SK-N-SH (cell line): ENCODE measurements at regions not wholly inside any gene's neighbourhood (a gene's known extent, or its start where the extent isn't known, plus 50 kb on each side); places are given as distances from the start of the nearest gene placed in this dataset.
"Not testable (repeated sequence)": the region's sequence is repeated elsewhere in the genome, so short reads cannot be mapped to it uniquely, and the experiment has no call there.

Experiments used
- CTCF ChIA-PET: fragments of 300-600, 350-600 bp; formaldehyde crosslinking; extraction: SDS; loops from one replicate; lab custom pipeline; 2021; lab: Yijun Ruan, JAX
- POLR2A ChIA-PET: fragments of 350-600 bp; sonication (Branson Sonifier 250); formaldehyde crosslinking; extraction: SDS; loops from one replicate; lab custom pipeline; 2020; ENCODE audit warnings: antibody characterized with exemption, inconsistent platforms; lab: Yijun Ruan, JAX
- DNase-seq: peaks from one replicate; pipeline ENCODE4 v3.0.0; 2012
- H2AFZ ChIP-seq: fragments of 200-600 bp; sonication (generic); 2 replicates; pipeline ENCODE4 v1.8.1; 2016; ENCODE audit warnings: antibody characterized with exemption, mild to moderate bottlenecking, low read depth
- H3F3A ChIP-seq: fragments of 200-600 bp; sonication (generic); replicated peaks from 2 replicates; pipeline ENCODE3; 2016; ENCODE audit warnings: antibody characterized with exemption, mild to moderate bottlenecking; ENCODE audit not compliant: insufficient read depth
- H3K27ac ChIP-seq, 2 experiments: fragments of 200-500 bp in 1 of 2; fragments of 200-600 bp in 1 of 2; sonication (Bioruptor generic) in 1 of 2; sonication (generic), shearing (Covaris generic) in 1 of 2; 2 replicates each; pipeline versions ENCODE4 v1.5.1 to v1.6.1; 2014 to 2016; ENCODE audit warnings: low read depth in 2 of 2, inconsistent platforms in 1 of 2, low read length in 1 of 2, mild to moderate bottlenecking in 1 of 2, mixed read lengths in 1 of 2
- H3K27me3 ChIP-seq: fragments of 200-600 bp; sonication (generic), shearing (Covaris generic); 2 replicates; pipeline ENCODE4 v1.6.1; 2016; ENCODE audit warnings: mixed run types; ENCODE audit not compliant: insufficient read depth
- H3K36me3 ChIP-seq, 2 experiments: fragments of 200-500 bp in 1 of 2; fragments of 200-600 bp in 1 of 2; sonication (Bioruptor generic) in 1 of 2; sonication (generic) in 1 of 2; replicated peaks in 1 of 2; 2 replicates each; pipeline versions ENCODE3 to v1.5.1; 2014 to 2016; ENCODE audit warnings: low read length in 1 of 2, mild to moderate bottlenecking in 1 of 2; ENCODE audit not compliant: insufficient read depth in 2 of 2, control insufficient read depth in 1 of 2
- H3K4me1 ChIP-seq, 2 experiments: fragments of 200-500 bp in 1 of 2; fragments of 200-600 bp in 1 of 2; sonication (Bioruptor generic) in 1 of 2; sonication (generic), shearing (Covaris generic) in 1 of 2; 2 replicates each; pipeline versions ENCODE4 v1.5.1 to v1.6.1; 2014 to 2016; ENCODE audit warnings: low read depth in 1 of 2, low read length in 1 of 2, mixed run types in 1 of 2; ENCODE audit not compliant: insufficient read depth in 2 of 2, control insufficient read depth in 1 of 2
- H3K4me2 ChIP-seq: fragments of 200-600 bp; sonication (generic), shearing (Covaris generic); 2 replicates; pipeline ENCODE4 v1.6.1; 2017; ENCODE audit warnings: mixed run types
- H3K4me3 ChIP-seq, 2 experiments: fragments of 200-500 bp in 1 of 2; fragments of 200-600 bp in 1 of 2; sonication (Bioruptor generic) in 1 of 2; sonication (generic), shearing (Covaris generic) in 1 of 2; 2 replicates each; pipeline versions ENCODE4 v1.5.1 to v1.8.1; 2014 to 2016; ENCODE audit warnings: low read depth in 2 of 2, inconsistent platforms in 1 of 2, low read length in 1 of 2, mild to moderate bottlenecking in 1 of 2, mixed read lengths in 1 of 2, moderate library complexity in 1 of 2
- H3K79me2 ChIP-seq: fragments of 200-600 bp; sonication (generic); 2 replicates; pipeline ENCODE4 v1.8.1; 2017; ENCODE audit warnings: mild to moderate bottlenecking; ENCODE audit not compliant: insufficient read depth
- H3K9ac ChIP-seq: fragments of 200-600 bp; sonication (generic); 2 replicates; pipeline ENCODE4 v1.6.1; 2017; ENCODE audit warnings: mixed run types
- H3K9me2 ChIP-seq: fragments of 200-600 bp; sonication (generic); 2 replicates; pipeline ENCODE4 v1.6.1; 2017; ENCODE audit warnings: mixed run types
- H3K9me3 ChIP-seq: fragments of 200-600 bp; sonication (generic); 2 replicates; pipeline ENCODE4 v1.6.1; 2017; ENCODE audit warnings: mixed run types, mild to moderate bottlenecking, moderate library complexity
- H4K20me1 ChIP-seq: fragments of 200-600 bp; sonication (generic); 2 replicates; pipeline ENCODE4 v1.6.1; 2017; ENCODE audit warnings: mild to moderate bottlenecking, mixed run types; ENCODE audit not compliant: insufficient read depth
- CHD2 ChIP-seq: fragments of 150-350 bp; IDR thresholded peaks from 2 replicates; pipeline ENCODE4 v1.6.1; 2018; ENCODE audit warnings: low read length; ENCODE audit not compliant: partially characterized antibody
- FOXJ3 ChIP-seq: sonication (generic); formaldehyde crosslinking; IDR thresholded peaks from 2 replicates; pipeline ENCODE4 v1.5.1; 2020; ENCODE audit warnings: mild to moderate bottlenecking, missing genetic modification reagents
- GABPA ChIP-seq: IDR thresholded peaks from 2 replicates; pipeline ENCODE4 v1.4.0; 2012; ENCODE audit warnings: low read depth, mild to moderate bottlenecking
- GATA2 ChIP-seq: sonication (generic); formaldehyde crosslinking; IDR thresholded peaks from 2 replicates; pipeline ENCODE4 v1.5.0; 2020; ENCODE audit warnings: mild to moderate bottlenecking, missing genetic modification reagents
- JUND ChIP-seq: IDR thresholded peaks from 2 replicates; pipeline ENCODE4 v1.4.0; 2012
- MEF2A ChIP-seq: IDR thresholded peaks from 2 replicates; pipeline ENCODE4 v1.4.0; 2012; ENCODE audit warnings: low read depth, borderline replicate concordance
- MXI1 ChIP-seq: IDR thresholded peaks from 2 replicates; pipeline ENCODE4 v1.6.1; 2012; ENCODE audit warnings: mild to moderate bottlenecking, low read depth, low read length, improper control_type of control experiment
- NFIC ChIP-seq: IDR thresholded peaks from 2 replicates; pipeline ENCODE4 v1.4.0; 2012; ENCODE audit warnings: borderline replicate concordance
- NRF1 ChIP-seq: IDR thresholded peaks from 2 replicates; pipeline ENCODE4 v1.6.1; 2012; ENCODE audit warnings: low read depth, mild to moderate bottlenecking, low read length
- POLR2AphosphoS5 ChIP-seq: IDR thresholded peaks from 2 replicates; pipeline ENCODE4 v1.6.1; 2012; ENCODE audit warnings: low read depth, low read length
- RAD21 ChIP-seq: IDR thresholded peaks from 2 replicates; pipeline ENCODE4 v1.6.1; 2012; ENCODE audit warnings: mild to moderate bottlenecking, low read length
- RCOR1 ChIP-seq: fragments of 150-350 bp; IDR thresholded peaks from 2 replicates; pipeline ENCODE4 v1.6.1; 2017; ENCODE audit warnings: antibody characterized with exemption, low read length
- RFX5 ChIP-seq: IDR thresholded peaks from 2 replicates; pipeline ENCODE4 v1.6.1; 2012; ENCODE audit warnings: mild to moderate bottlenecking, improper control_type of control experiment, low read length
- RXRA ChIP-seq: IDR thresholded peaks from 2 replicates; pipeline ENCODE4 v1.4.0; 2012; ENCODE audit warnings: low read depth, mild to moderate bottlenecking, borderline replicate concordance
- SIN3A ChIP-seq: IDR thresholded peaks from 2 replicates; pipeline ENCODE4 v1.6.1; 2012; ENCODE audit warnings: low read depth, mild to moderate bottlenecking, low read length, moderate library complexity, borderline replicate concordance
- SMC3 ChIP-seq: IDR thresholded peaks from 2 replicates; pipeline ENCODE4 v1.6.1; 2012; ENCODE audit warnings: low read depth, low read length, improper control_type of control experiment
- TAF1 ChIP-seq: IDR thresholded peaks from 2 replicates; pipeline ENCODE4 v1.6.1; 2012; ENCODE audit warnings: low read depth, mild to moderate bottlenecking, low read length, moderate library complexity, borderline replicate concordance
- TCF12 ChIP-seq: IDR thresholded peaks from 2 replicates; pipeline ENCODE4 v1.4.0; 2012
- TEAD4 ChIP-seq: IDR thresholded peaks from 2 replicates; pipeline ENCODE4 v1.4.0; 2012; ENCODE audit warnings: mild to moderate bottlenecking, borderline replicate concordance; ENCODE audit not compliant: insufficient read depth
- YY1 ChIP-seq: IDR thresholded peaks from 2 replicates; pipeline ENCODE4 v1.4.0; 2012; ENCODE audit warnings: low read depth, mild to moderate bottlenecking
- ZBTB33 ChIP-seq: IDR thresholded peaks from 2 replicates; pipeline ENCODE4 v1.4.0; 2012; ENCODE audit warnings: low read depth, borderline replicate concordance
- WGBS: methylation state at CpG from one replicate; pipeline ENCODE4 v1.1.6; 2017; ENCODE audit warnings: low lambda C conversion rate; 5-methylcytosine and 5-hydroxymethylcytosine counted together
- TF ChIP-seq, protein P1 (sequence below): fragments of 150-350 bp; IDR thresholded peaks from 2 replicates; pipeline ENCODE4 v1.6.1; 2017; ENCODE audit warnings: antibody characterized with exemption, low read length, low read depth, borderline replicate concordance
- TF ChIP-seq, protein P2 (sequence below): IDR thresholded peaks from 2 replicates; pipeline ENCODE4 v1.4.0; 2012; ENCODE audit warnings: low read depth, borderline replicate concordance

- TF ChIP-seq YY1 (no peak), JUND (peak; percentile 81), FOXJ3 (CRISPR knock-in tag) (no peak), SMC3 (no peak), TAF1 (no peak), RFX5 (no peak), TCF12 (peak; percentile 97), CHD2 (no peak), MXI1 (no peak), RAD21 (no peak)
- TF ChIP-seq, protein P1, sequence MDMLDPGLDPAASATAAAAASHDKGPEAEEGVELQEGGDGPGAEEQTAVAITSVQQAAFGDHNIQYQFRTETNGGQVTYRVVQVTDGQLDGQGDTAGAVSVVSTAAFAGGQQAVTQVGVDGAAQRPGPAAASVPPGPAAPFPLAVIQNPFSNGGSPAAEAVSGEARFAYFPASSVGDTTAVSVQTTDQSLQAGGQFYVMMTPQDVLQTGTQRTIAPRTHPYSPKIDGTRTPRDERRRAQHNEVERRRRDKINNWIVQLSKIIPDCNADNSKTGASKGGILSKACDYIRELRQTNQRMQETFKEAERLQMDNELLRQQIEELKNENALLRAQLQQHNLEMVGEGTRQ, result no peak
Measured at GRCh38 chr13:81001828-81002385, 661.0 kb upstream of the SPRY2 start (continued).

DNA sequence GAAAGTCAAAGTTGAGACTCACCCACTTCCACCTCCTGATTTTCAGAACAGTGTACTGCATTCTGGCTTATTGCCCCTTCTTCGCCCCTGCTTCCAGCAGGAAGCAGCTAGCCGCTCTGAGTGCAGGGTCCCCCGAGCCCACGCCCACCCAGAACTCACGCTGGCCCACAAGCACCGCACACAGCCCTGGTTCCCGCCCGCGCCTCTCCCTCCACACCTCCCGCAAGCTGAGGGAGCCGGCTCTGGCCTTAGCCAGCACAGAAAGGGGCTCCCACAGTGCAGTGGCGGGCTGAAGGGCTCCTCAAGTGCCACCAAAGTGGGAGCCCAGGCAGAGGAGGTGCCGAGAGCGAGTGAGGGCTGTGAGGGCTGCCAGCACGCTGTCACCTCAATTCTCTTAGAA is 657.7 kb upstream of the SPRY2 start:
- CTCF ChIA-PET, result interaction anchor here (2.6 kb wide), 1 partner anchor 20 kb away, joined by 8 read pairs; no protein-coding TSS in a partner anchor
- H3K27ac ChIP-seq, H3K36me3 ChIP-seq, H3K27me3 ChIP-seq, POLR2A ChIA-PET, H3K9me3 ChIP-seq, H3K9ac ChIP-seq, H3K79me2 ChIP-seq, H3K4me1 ChIP-seq, DNase-seq, H3K4me3 ChIP-seq, H2AFZ ChIP-seq, H3K9me2 ChIP-seq, H4K20me1 ChIP-seq, H3K4me2 ChIP-seq: not testable (repeated sequence)
- H3F3A ChIP-seq, result peaks cover 13% of the 10 kb centered on the region
- 66% methylated on average over 13 of the region's 15 CpGs for WGBS

DNA sequence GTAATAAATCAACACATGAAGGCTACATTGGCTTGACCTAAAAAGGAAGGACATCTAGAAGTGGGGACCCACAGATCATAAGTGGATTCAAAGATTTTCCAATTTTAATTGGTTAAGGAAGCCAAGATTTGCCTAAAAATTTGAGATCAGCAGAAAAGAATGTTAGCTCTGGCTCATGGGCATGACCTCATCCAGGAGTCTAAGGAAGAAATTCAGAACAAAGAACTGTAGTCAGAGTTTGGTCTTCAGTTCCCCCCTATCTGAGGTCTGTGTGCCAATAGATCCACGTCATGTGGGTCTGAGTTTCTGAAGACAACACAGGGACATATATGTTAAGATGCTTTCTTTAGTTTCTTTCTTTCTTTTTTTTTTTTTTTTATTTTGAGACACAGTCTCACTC is 648.8 kb upstream of the SPRY2 start:
- Histone ChIP-seq H3K9ac (no peak overlapping the region), H2AFZ (no peak overlapping the region), H3K27ac (no peak overlapping the region), H3K4me1 (no peaks in the 10 kb centered on the region), H3F3A (no peaks in the 10 kb centered on the region), H3K9me3 (no peaks in the 10 kb centered on the region), H4K20me1 (no peaks in the 10 kb centered on the region), H3K27me3 (no peaks in the 10 kb centered on the region), H3K79me2 (no peaks in the 10 kb centered on the region), H3K9me2 (no peaks in the 10 kb centered on the region), H3K36me3 (no peaks in the 10 kb centered on the region), H3K4me2 (no peak overlapping the region), H3K4me3 (no peak overlapping the region)
- DNase-seq, result no peak
- POLR2A ChIA-PET, result no interaction called here
- 74% methylated on average over 1 of the region's 1 CpG for WGBS
- CTCF ChIA-PET, result interaction anchor here (4.3 kb wide), 1 partner anchor 11 kb away, joined by 24 read pairs; no protein-coding TSS in a partner anchor
- TF ChIP-seq NRF1 (no peak), RFX5 (no peak), RAD21 (no peak), GATA2 (CRISPR knock-in tag) (no peak), ZBTB33 (no peak), NFIC (no peak), MEF2A (no peak), SIN3A (no peak), TCF12 (no peak), RXRA (no peak), GABPA (no peak), CHD2 (no peak), RCOR1 (no peak), FOXJ3 (CRISPR knock-in tag) (no peak), SMC3 (no peak), TEAD4 (no peak), POLR2AphosphoS5 (no peak)
- TF ChIP-seq, protein P2, sequence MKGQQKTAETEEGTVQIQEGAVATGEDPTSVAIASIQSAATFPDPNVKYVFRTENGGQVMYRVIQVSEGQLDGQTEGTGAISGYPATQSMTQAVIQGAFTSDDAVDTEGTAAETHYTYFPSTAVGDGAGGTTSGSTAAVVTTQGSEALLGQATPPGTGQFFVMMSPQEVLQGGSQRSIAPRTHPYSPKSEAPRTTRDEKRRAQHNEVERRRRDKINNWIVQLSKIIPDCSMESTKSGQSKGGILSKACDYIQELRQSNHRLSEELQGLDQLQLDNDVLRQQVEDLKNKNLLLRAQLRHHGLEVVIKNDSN, result no peak
- TF ChIP-seq, protein P1, result no peak
